GM12874 (cell line): ENCODE measurements at regions not wholly inside any gene's neighbourhood (a gene's known extent, or its start where the extent isn't known, plus 50 kb on each side); places are given as distances from the start of the nearest gene placed in this dataset.

Experiments used
- TF ChIP-seq, protein P1 (sequence below): IDR thresholded peaks from 2 replicates; pipeline ENCODE4 v1.5.1; 2011; ENCODE audit warnings: low read depth, mild to moderate bottlenecking, control low read depth, low read length, moderate library complexity; ENCODE audit not compliant: insufficient read depth

DNA sequence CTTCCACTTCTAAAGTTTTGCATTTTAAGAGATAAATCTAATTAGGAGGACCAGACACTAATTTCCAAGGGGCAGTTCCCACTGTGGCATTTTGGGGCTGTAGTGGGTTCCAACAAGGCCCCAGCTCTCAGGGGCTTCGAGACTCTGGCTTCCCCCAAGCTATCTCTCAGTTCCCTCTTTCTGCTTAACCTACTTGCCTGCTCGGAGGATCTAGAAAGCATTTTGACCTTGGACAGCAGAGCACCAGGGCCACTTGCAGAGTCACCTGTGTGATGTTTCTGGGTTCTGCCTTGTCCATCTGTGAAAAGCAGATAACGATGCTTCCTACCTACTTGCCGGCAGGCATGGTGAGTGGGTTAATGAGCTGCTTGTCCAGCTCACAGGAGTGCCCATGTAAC, 175.4 kb downstream of the MED10 start:
- TF ChIP-seq, protein P1, sequence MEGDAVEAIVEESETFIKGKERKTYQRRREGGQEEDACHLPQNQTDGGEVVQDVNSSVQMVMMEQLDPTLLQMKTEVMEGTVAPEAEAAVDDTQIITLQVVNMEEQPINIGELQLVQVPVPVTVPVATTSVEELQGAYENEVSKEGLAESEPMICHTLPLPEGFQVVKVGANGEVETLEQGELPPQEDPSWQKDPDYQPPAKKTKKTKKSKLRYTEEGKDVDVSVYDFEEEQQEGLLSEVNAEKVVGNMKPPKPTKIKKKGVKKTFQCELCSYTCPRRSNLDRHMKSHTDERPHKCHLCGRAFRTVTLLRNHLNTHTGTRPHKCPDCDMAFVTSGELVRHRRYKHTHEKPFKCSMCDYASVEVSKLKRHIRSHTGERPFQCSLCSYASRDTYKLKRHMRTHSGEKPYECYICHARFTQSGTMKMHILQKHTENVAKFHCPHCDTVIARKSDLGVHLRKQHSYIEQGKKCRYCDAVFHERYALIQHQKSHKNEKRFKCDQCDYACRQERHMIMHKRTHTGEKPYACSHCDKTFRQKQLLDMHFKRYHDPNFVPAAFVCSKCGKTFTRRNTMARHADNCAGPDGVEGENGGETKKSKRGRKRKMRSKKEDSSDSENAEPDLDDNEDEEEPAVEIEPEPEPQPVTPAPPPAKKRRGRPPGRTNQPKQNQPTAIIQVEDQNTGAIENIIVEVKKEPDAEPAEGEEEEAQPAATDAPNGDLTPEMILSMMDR, result no peak

DNA sequence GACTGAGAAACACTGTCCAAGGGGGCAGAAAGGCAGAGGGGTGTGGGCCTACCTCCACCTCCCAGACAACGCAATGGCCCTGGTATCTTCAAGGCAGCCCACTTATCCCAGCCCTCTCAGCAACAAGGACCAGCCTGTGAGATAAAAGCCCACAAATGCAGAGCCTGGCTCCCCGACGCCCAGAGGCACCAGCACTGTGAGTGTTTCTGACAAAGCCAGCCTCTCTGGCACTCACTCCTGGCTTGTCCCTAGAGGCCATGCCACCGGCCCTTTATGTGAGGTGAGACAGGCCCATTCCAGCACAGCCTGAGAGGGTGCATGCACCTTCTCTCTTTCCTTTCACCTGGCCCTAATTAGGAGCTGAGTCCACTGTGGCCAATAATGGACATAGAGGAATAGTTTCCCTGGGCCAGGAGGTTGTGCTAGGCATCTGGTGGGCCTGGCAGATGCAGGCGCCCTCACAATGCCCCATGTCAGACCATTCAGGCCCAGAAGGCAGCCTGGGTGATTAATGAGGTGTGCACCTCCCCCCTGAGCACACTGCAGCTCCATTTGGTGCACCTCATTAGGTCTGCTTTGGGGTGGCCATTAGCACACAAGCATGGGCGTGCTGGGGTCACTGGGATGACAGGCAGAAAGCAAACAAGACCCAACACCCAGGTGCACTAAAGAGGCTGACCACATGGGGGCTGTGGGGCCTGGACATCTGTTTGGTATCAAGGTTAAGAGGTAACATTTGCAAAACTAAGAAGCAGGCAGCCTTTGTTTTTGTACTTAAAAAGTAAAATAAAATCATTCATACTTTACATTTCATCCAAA, 176.0 kb downstream of the MED10 start:
- TF ChIP-seq, protein P1, result peak; percentile 37; the same call in 1 of the 2 replicates

DNA sequence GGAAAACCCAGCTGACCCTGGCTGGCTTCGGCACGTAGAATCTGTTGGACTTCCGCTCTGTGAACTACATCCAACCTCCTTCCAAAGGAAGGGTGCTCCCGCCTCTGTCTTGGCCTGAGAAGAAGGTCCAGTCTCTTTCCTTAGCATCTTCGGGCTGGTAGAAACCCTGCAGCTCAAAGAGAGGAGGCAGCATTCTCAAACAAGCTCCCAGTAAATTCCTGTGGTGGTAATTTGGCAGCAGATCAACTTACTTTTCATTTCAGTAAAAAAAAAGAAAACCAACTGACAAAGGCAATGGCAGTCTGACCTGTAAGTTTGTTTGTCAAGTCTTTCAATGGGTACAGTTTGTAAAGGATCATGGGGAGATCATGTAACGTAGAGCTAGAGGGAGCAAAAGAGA, 176.7 kb downstream of the MED10 start:
- TF ChIP-seq, protein P1, result no peak

DNA sequence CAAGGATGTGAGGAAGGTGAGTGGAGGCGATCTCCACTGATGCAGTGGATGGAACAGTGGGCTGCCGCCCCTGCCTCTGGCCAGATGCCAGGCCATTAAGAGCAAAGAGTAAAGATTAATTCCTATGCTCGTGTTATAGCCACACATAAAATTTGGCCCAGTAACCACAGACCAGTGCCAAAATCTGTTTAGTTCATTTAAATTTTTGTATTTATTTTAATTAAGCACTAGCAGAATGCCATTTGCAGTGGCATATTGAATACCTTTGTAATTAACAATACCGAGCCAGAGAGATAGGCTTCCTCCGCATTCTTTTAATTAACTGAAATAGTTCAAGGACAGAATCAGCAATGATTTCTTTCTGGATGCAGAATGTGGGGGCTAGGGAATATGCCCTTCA, 179.8 kb downstream of the MED10 start:
- TF ChIP-seq, protein P1, result no peak

DNA sequence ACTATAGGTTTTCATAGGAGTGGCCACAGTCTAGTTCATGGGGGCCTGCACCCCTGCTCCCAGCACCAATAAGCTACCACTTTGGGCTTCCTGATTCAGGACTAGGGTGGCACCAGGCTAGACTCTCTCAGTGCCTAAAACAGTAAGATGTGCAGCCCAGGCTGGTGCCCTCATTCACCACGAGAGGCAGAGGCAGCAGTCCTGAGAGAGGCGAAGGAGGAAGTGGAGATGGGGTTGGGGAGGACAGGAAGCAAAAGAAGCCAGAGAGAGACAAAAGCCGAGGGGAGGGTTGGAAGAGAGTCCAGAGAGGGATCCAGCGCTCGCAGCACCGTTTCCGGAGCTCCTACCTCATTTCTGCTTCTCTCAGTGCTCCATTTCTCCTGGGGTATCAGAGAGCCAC, 180.9 kb downstream of the MED10 start:
- TF ChIP-seq, protein P1, result no peak

DNA sequence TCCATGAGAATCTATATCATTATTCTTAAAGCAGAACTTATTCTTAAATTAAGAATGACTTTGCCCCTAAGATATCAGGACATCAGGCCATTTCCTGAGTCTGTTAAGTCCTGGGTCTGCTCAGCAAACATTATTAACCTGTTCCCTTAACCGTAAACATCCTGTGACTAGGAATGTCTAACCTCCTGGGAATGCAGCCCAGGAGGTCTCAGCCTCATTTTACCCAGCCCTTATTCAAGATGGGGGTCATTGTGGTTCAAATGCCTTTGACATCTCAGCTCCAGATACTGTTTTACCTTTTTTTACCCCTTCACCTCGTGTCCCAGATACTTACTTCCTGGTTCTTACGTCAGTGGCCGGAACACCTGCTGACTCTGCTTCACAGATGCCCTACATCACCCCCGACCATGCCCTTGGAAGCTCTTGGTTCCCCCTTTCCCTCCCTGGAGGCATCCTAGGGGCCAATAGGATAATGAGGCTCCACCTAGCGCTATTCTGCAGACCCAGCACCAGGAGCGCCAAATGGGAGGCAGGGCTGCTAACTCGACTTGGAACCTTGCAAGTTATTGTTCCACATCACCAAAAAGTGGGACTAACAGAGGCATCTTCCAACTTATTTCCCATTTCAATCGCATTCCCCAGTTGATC, 182.5 kb downstream of the MED10 start:
- TF ChIP-seq, protein P1, result no peak

DNA sequence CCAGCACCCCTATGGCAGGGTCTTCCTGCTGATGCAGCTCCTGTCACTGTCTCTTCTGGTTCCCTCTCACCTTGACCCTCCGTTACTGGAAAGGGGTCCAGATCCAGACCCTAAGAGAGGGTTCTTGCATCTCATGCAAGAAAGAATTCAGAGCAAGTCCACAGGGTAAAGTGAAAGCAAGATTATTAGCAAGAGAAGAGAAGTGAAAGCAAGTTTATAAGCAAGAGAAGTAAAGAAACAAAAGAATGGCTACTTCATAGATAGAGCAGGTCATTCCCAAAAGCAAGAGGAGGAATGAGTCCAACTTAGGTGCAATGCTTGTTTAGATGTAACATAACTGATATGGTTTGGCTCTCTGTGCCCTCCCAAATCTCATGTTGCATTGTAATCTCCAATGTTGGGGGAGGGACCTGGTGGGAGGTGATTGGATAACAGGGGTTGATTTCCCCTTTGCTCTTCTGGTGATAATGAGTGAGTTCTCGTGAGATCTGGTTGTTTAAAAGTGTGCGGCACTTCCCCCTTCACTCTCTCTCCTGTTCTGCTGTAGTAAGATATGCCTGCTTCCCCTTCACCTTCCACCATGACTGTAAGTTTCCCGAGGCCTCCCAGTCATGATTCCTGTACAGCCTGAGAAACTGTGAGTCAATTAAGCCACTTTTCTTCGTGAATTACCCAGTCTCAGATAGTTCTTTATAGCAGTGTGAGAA, 183.3 kb downstream of the MED10 start:
- TF ChIP-seq, protein P1, result no peak
